ENCODE measurements at regions not wholly inside any gene's neighbourhood (a gene's known extent, or its start where the extent isn't known, plus 50 kb on each side); places are given as distances from the start of the nearest gene placed in this dataset.

DNA sequence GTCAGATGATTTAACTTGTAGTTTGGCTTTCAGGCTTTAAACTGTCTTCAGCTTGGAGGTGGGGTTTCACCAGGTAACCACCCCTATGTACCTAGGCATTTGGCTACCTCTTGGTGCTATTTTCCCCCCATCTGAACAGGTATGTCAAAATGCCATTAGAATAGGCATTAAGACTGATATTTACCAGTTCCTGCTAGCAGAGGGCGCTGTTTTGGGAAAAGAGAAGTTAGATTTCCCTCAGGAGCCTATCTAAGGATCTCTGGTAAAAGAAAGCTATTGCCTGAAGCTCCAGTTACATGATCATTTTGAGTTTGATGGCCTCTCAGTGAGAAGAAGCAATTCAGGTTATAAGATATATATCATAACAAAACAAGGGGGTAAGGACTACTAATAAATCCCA is 879.1 kb downstream of the SH3BGRL start:
- in situ Hi-C loops (cut with MboI): no loop called here
- Histone ChIP-seq H3K4me3 (no peak overlapping the region), H3K27ac (no peak overlapping the region), H3F3A (ENCODE audit: insufficient read depth) (no peaks in the 10 kb centered on the region), H2AFZ (no peak overlapping the region), H3K4me1 (ENCODE audit: insufficient read depth) (no peaks in the 10 kb centered on the region), H3K27me3 (replicated peaks; ENCODE audit: insufficient read depth) (no peaks in the 10 kb centered on the region), H3K9me3 (ENCODE audit: low read depth) (no peaks in the 10 kb centered on the region), H3K4me2 (ENCODE audit: unreplicated experiment) (no peak overlapping the region), H3K9ac (no peak overlapping the region), H3K79me2 (ENCODE audit: insufficient read depth) (no peaks in the 10 kb centered on the region), H3K9me2 (ENCODE audit: insufficient read depth) (no peaks in the 10 kb centered on the region), H3K36me3 (ENCODE audit: low read depth) (no peaks in the 10 kb centered on the region), H4K20me1 (ENCODE audit: insufficient read depth) (no peaks in the 10 kb centered on the region)
- WGBS, 2 experiments (ENCODE audit: low coverage in 1 of 2, low lambda C conversion rate in 2 of 2, missing lambda C conversion rate in 2 of 2): 0% methylated on average over 1 of the region's 1 CpG
- no peak for TF ChIP-seq EZH2phosphoT487 (IDR thresholded peaks at IDR 0.05; ENCODE audit: insufficient read depth, low read depth)
- TF ChIP-seq EZH2 (IDR thresholded peaks at IDR 0.05; ENCODE audit: insufficient read depth, poor library complexity, severe bottlenecking): no peak
- no peak for DNase-seq

- TF ChIP-seq EZH2 (IDR thresholded peaks at IDR 0.05; ENCODE audit: insufficient read depth, poor library complexity, severe bottlenecking) (no peak), EZH2phosphoT487 (IDR thresholded peaks at IDR 0.05; ENCODE audit: insufficient read depth, low read depth) (no peak)
- 0 to 10% methylated on average over 3 of the region's 3 CpGs for WGBS, 2 experiments (ENCODE audit: low coverage in 1 of 2, low lambda C conversion rate in 2 of 2, missing lambda C conversion rate in 2 of 2)
- no peak for DNase-seq
- H4K20me1 ChIP-seq (ENCODE audit: insufficient read depth): no peaks in the 10 kb centered on the region
- H3K4me2 ChIP-seq (ENCODE audit: unreplicated experiment): no peak overlapping the region
- H3K9ac ChIP-seq: no peak overlapping the region
- H2AFZ ChIP-seq: no peak overlapping the region
- no peaks in the 10 kb centered on the region for H3K79me2 ChIP-seq (ENCODE audit: insufficient read depth)
- H3K4me1 ChIP-seq (ENCODE audit: insufficient read depth): no peaks in the 10 kb centered on the region
- no peak overlapping the region for H3K27ac ChIP-seq
- no peaks in the 10 kb centered on the region for H3K9me3 ChIP-seq (ENCODE audit: low read depth)
- H3K4me3 ChIP-seq: no peak overlapping the region
- no peaks in the 10 kb centered on the region for H3F3A ChIP-seq (ENCODE audit: insufficient read depth)
- H3K27me3 ChIP-seq (replicated peaks; ENCODE audit: insufficient read depth): no peaks in the 10 kb centered on the region
- H3K36me3 ChIP-seq (ENCODE audit: low read depth): no peaks in the 10 kb centered on the region
- in situ Hi-C loops (cut with MboI): no loop called here
- no peaks in the 10 kb centered on the region for H3K9me2 ChIP-seq (ENCODE audit: insufficient read depth)
These were observed 885.8 kb downstream of the SH3BGRL start for GRCh38 chrX:82087699-82088098.

DNA sequence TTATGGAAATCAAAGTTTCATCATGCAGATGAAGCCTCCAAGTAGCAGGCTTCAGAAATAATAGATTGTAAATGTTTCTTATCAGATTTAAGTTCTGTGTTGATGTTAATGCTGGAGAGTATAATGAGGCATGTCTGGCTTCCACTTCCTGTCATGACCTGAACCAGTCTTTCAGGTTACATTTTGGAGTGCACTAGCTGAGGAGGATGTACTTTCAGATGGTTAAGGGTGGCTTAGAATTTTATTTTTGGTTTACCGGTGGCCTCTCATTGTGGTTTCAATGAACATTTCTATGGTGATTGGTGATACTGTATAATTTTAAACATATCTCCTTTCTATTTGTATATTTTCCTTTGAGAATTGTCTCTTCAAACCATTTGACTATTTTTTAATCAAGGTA is 890.4 kb downstream of the SH3BGRL start:
- Histone ChIP-seq H3K9me3 (ENCODE audit: low read depth) (no peaks in the 10 kb centered on the region), H3K4me2 (ENCODE audit: unreplicated experiment) (no peak overlapping the region), H3F3A (ENCODE audit: insufficient read depth) (no peaks in the 10 kb centered on the region), H3K79me2 (ENCODE audit: insufficient read depth) (no peaks in the 10 kb centered on the region), H2AFZ (no peak overlapping the region), H3K27me3 (replicated peaks; ENCODE audit: insufficient read depth) (no peaks in the 10 kb centered on the region), H3K9ac (no peak overlapping the region), H4K20me1 (ENCODE audit: insufficient read depth) (no peaks in the 10 kb centered on the region), H3K4me1 (ENCODE audit: insufficient read depth) (no peaks in the 10 kb centered on the region), H3K9me2 (ENCODE audit: insufficient read depth) (no peaks in the 10 kb centered on the region), H3K36me3 (ENCODE audit: low read depth) (no peaks in the 10 kb centered on the region), H3K27ac (no peak overlapping the region), H3K4me3 (no peak overlapping the region)
- no peak for DNase-seq
- no peak for TF ChIP-seq EZH2 (IDR thresholded peaks at IDR 0.05; ENCODE audit: insufficient read depth, poor library complexity, severe bottlenecking)
- no peak for TF ChIP-seq EZH2phosphoT487 (IDR thresholded peaks at IDR 0.05; ENCODE audit: insufficient read depth, low read depth)
- in situ Hi-C loops (cut with MboI): no loop called here
- 76 to 81% methylated on average over 1 of the region's 1 CpG for WGBS, 2 experiments (ENCODE audit: low coverage in 1 of 2, low lambda C conversion rate in 2 of 2, missing lambda C conversion rate in 2 of 2)

DNA sequence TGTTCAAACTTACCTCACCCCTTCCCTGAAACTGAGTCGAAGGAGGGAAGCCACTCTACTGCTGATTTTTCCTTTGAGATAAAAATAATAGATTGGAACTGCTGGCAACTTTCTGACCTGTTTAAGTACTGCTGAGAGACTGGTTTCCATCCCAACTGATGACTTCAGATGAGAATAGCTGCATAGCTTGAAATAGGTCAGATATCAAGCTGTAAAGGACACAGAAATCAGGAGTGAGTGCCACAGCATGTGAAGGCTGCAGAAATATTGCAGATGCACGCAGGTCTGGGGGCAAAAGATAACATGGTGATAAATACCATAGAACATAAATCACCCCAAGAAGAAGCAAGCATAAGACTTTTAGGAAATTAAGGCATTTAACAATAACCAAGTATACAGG is 923.2 kb downstream of the SH3BGRL start:
- Histone ChIP-seq H3K27ac (no peak overlapping the region), H3K4me2 (ENCODE audit: unreplicated experiment) (no peak overlapping the region), H3K27me3 (replicated peaks; ENCODE audit: insufficient read depth) (no peaks in the 10 kb centered on the region), H2AFZ (no peak overlapping the region), H3K36me3 (ENCODE audit: low read depth) (no peaks in the 10 kb centered on the region), H3K9me2 (ENCODE audit: insufficient read depth) (no peaks in the 10 kb centered on the region), H3K9ac (no peak overlapping the region), H3K79me2 (ENCODE audit: insufficient read depth) (no peaks in the 10 kb centered on the region), H3K9me3 (ENCODE audit: low read depth) (no peaks in the 10 kb centered on the region), H4K20me1 (ENCODE audit: insufficient read depth) (no peaks in the 10 kb centered on the region), H3K4me3 (no peak overlapping the region), H3K4me1 (ENCODE audit: insufficient read depth) (no peaks in the 10 kb centered on the region), H3F3A (ENCODE audit: insufficient read depth) (no peaks in the 10 kb centered on the region)
- in situ Hi-C loops (cut with MboI): no loop called here
- WGBS, 2 experiments (ENCODE audit: low coverage in 1 of 2, low lambda C conversion rate in 2 of 2, missing lambda C conversion rate in 2 of 2): 6 to 13% methylated on average over 2 of the region's 2 CpGs
- no peak for TF ChIP-seq EZH2 (IDR thresholded peaks at IDR 0.05; ENCODE audit: insufficient read depth, poor library complexity, severe bottlenecking)
- no peak for TF ChIP-seq EZH2phosphoT487 (IDR thresholded peaks at IDR 0.05; ENCODE audit: insufficient read depth, low read depth)
- no peak for DNase-seq

Measured in GM23248 (cell line).